Testis (tissue), 2 donors: ENCODE measurements at regions not wholly inside any gene's neighbourhood (a gene's known extent, or its start where the extent isn't known, plus 50 kb on each side); places are given as distances from the start of the nearest gene placed in this dataset.

Source experiments
- DNase-seq: peaks from one replicate; pipeline ENCODE4 v3.0.0-alpha.2; 2019
- H3K27ac ChIP-seq, 2 donors: fragments of 200-600 bp; sonication (generic); one replicate each; pipeline ENCODE4 v1.5.1; 2019
- H3K27me3 ChIP-seq: fragments of 200-600 bp; sonication (generic); one replicate; pipeline ENCODE4 v1.5.1; 2019
- H3K36me3 ChIP-seq: fragments of 200-600 bp; sonication (generic); one replicate; pipeline ENCODE4 v1.5.1; 2017; ENCODE audit warnings: low read depth; ENCODE audit errors: missing control alignments
- H3K4me1 ChIP-seq: fragments of 200-600 bp; sonication (generic); one replicate; pipeline ENCODE4 v1.5.1; 2019
- H3K4me3 ChIP-seq, 2 donors: fragments of 200-600 bp; sonication (generic); one replicate each; pipeline ENCODE4 v1.5.1; 2017 to 2019
- H3K9me3 ChIP-seq: fragments of 200-600 bp; sonication (generic); one replicate; pipeline ENCODE4 v1.5.1; 2017
- CTCF ChIP-seq, 3 experiments: fragments of 450-650 bp in 2 of 3; fragments of 200-600 bp in 1 of 3; sonication (generic) in 1 of 3; IDR thresholded peaks; one replicate each; pipeline ENCODE4 v1.5.1; 2016 to 2019; ENCODE audit warnings: antibody characterized with exemption in 3 of 3, mild to moderate bottlenecking in 2 of 3, moderate library complexity in 1 of 3
- POLR2A ChIP-seq: fragments of 450-650 bp; IDR thresholded peaks from one replicate; pipeline ENCODE4 v1.6.1; 2017; ENCODE audit warnings: antibody characterized with exemption, mild to moderate bottlenecking, moderate library complexity
- WGBS, 2 donors: methylation state at CpG; one replicate each; pipeline ENCODE4 v1.1.5; 2018; 5-methylcytosine and 5-hydroxymethylcytosine counted together
- intact Hi-C: fragments of 100-400 bp; cut with DNase I; formaldehyde crosslinking; loops from one replicate; pipeline ENCODE4 v1.15.1; 2023; ENCODE audit warnings: low total_unique reads
- small RNA-seq, 2 donors: library from RNA; depleted of rRNA; stranded (forward); fragments of <200 nt; gene quantifications; one replicate each; pipeline ENCODE3, GENCODE V24; 2016

- TF ChIP-seq POLR2A = no peak
- no peak for TF ChIP-seq CTCF (IDR thresholded peaks at IDR 0.05)
- H3K9me3 ChIP-seq = no peaks in the 10 kb centered on the region
Measured at GRCh38 chr3:153110041-153110440, 52.0 kb upstream of the RAP2B start.

DNA sequence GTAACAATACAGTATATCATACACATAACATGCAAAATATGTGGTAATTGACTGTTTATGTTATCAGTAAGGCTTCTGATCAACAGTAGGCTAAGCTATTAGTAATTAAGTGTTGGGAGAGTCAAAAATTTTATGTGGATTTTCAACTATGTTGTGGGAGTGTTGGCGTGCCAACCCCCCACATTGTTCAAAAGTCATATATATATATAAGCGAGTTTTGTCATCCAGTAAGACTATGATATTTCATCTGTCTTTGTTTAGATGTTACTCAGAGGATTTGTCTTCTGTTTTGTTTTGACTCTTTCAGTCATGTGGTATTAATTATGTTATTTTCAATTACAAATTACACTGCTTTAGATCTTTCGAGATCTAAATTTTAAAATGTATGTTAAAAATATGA is 51.0 kb upstream of the RAP2B start:
- no peak for TF ChIP-seq POLR2A
- TF ChIP-seq CTCF (IDR thresholded peaks at IDR 0.05) = no peak
- H3K27me3 ChIP-seq = no peaks in the 10 kb centered on the region
- H3K36me3 ChIP-seq = no peaks in the 10 kb centered on the region
- DNase-seq = no peak
- no peak overlapping the region for H3K27ac ChIP-seq
- intact Hi-C loops = no loop called here
- H3K4me1 ChIP-seq = no peaks in the 10 kb centered on the region
- no peak overlapping the region for H3K4me3 ChIP-seq
- no peaks in the 10 kb centered on the region for H3K9me3 ChIP-seq
- WGBS, 2 donors = 65 to 75% methylated on average over 3 of the region's 3 CpGs

More at GRCh38 chr3:153110041-153110440, 52.0 kb upstream of the RAP2B start:
- intact Hi-C loops = no loop called here
- no peak for DNase-seq
- WGBS, 2 donors = 83 to 87% methylated on average over 2 of the region's 2 CpGs
- Histone ChIP-seq H3K27me3 (no peaks in the 10 kb centered on the region), H3K4me3 (no peak overlapping the region), H3K4me1 (no peaks in the 10 kb centered on the region), H3K36me3 (no peaks in the 10 kb centered on the region), H3K27ac (no peak overlapping the region)

Small RNAs in the stretch of these regions (small RNA-seq; reads per million reads assigned to genes)
- gene HMGN2P13 = 0 reads per million in 2 donors
